GM12891 (cell line): ENCODE measurements at regions not wholly inside any gene's neighbourhood (a gene's known extent, or its start where the extent isn't known, plus 50 kb on each side); places are given as distances from the start of the nearest gene placed in this dataset.

ENCODE experiments used
- POLR2A ChIP-seq: IDR thresholded peaks from 2 replicates; pipeline ENCODE4 v1.6.1; 2011; ENCODE audit warnings: low read depth, low read length, control low read depth
- POLR2AphosphoS5 ChIP-seq: IDR thresholded peaks from 2 replicates; pipeline ENCODE4 v1.6.1; 2011; ENCODE audit warnings: low read depth, low read length, control low read depth
- SPI1 ChIP-seq: IDR thresholded peaks from 2 replicates; pipeline ENCODE4 v1.6.1; 2011; ENCODE audit warnings: low read depth, low read length, control low read depth
- TAF1 ChIP-seq: IDR thresholded peaks from 2 replicates; pipeline ENCODE4 v1.6.1; 2011; ENCODE audit warnings: low read depth, low read length, control low read depth

GRCh38 chr11:81990659-81991443, 742.8 kb downstream of the FAM181B start:
- TF ChIP-seq TAF1 (no peak), POLR2A (no peak), POLR2AphosphoS5 (no peak), SPI1 (no peak)
